Mesenchymal stem cell (in vitro differentiated cells and primary cell): ENCODE measurements at regions not wholly inside any gene's neighbourhood (a gene's known extent, or its start where the extent isn't known, plus 50 kb on each side); places are given as distances from the start of the nearest gene placed in this dataset.

Experiments
- DNase-seq: peaks from one replicate; pipeline ENCODE4 v3.0.0-alpha.2; 2013
- H2AFZ ChIP-seq: one replicate; pipeline ENCODE4 v1.6.1; 2013; ENCODE audit warnings: low read depth, mild to moderate bottlenecking, control low read depth, inconsistent platforms, low read length, moderate library complexity
- H2AK5ac ChIP-seq: 2 replicates; pipeline ENCODE4 v1.6.1; 2013; ENCODE audit warnings: low read length, moderate library complexity, mild to moderate bottlenecking, inconsistent platforms; ENCODE audit not compliant: severe bottlenecking
- H2BK120ac ChIP-seq: one replicate; pipeline ENCODE4 v1.6.1; 2013; ENCODE audit warnings: low read depth, mild to moderate bottlenecking, inconsistent platforms, low read length, moderate library complexity
- H2BK12ac ChIP-seq, 2 experiments: one replicate each; pipeline ENCODE4 v1.6.1; 2013; ENCODE audit warnings: inconsistent platforms in 2 of 2, low read length in 2 of 2, mild to moderate bottlenecking in 2 of 2, moderate library complexity in 2 of 2, control low read depth in 1 of 2
- H2BK15ac ChIP-seq: one replicate; pipeline ENCODE4 v1.6.1; 2013; ENCODE audit warnings: mild to moderate bottlenecking, low read depth, inconsistent platforms; ENCODE audit not compliant: poor library complexity, severe bottlenecking
- H2BK5ac ChIP-seq: 2 replicates; pipeline ENCODE4 v1.6.1; 2013; ENCODE audit warnings: low read depth, mild to moderate bottlenecking, low read length, control low read depth, inconsistent platforms; ENCODE audit not compliant: poor library complexity, severe bottlenecking
- H3K14ac ChIP-seq, 2 experiments: one replicate each; pipeline ENCODE4 v1.6.1; 2013; ENCODE audit warnings: inconsistent platforms in 2 of 2, low read length in 2 of 2, control low read depth in 1 of 2, mild to moderate bottlenecking in 1 of 2, moderate library complexity in 1 of 2
- H3K18ac ChIP-seq, 2 experiments: one replicate each; pipeline ENCODE4 v1.6.1; 2013; ENCODE audit warnings: inconsistent platforms in 2 of 2, low read length in 2 of 2, control low read depth in 1 of 2, low read depth in 1 of 2, mild to moderate bottlenecking in 1 of 2
- H3K23ac ChIP-seq, 2 experiments: one replicate each; pipeline ENCODE4 v1.6.1; 2013; ENCODE audit warnings: inconsistent platforms in 2 of 2, low read length in 2 of 2, mild to moderate bottlenecking in 2 of 2, moderate library complexity in 2 of 2, control low read depth in 1 of 2
- H3K27ac ChIP-seq: 2 replicates; pipeline ENCODE4 v1.5.1; 2013; ENCODE audit warnings: mild to moderate bottlenecking, moderate library complexity, low read length, control low read depth, inconsistent platforms; ENCODE audit not compliant: poor library complexity, severe bottlenecking
- H3K27me3 ChIP-seq, 2 experiments: 2 replicates each; pipeline versions ENCODE4 v1.6.1 to v1.7.0; 2013; ENCODE audit warnings: low read length in 2 of 2, mild to moderate bottlenecking in 2 of 2, moderate library complexity in 2 of 2, control low read depth in 1 of 2, inconsistent platforms in 1 of 2; ENCODE audit not compliant: control insufficient read depth in 1 of 2, insufficient read depth in 1 of 2
- H3K36me3 ChIP-seq, 2 experiments: 2 replicates each; pipeline versions ENCODE4 v1.6.1 to v1.7.0; 2013; ENCODE audit warnings: low read length in 2 of 2, control low read depth in 1 of 2, inconsistent platforms in 1 of 2, low read depth in 1 of 2, mild to moderate bottlenecking in 1 of 2; ENCODE audit not compliant: insufficient read depth in 2 of 2, control insufficient read depth in 1 of 2
- H3K4ac ChIP-seq, 2 experiments: one replicate each; pipeline ENCODE4 v1.6.1; 2013; ENCODE audit warnings: inconsistent platforms in 2 of 2, low read length in 2 of 2, mild to moderate bottlenecking in 2 of 2, moderate library complexity in 2 of 2, control low read depth in 1 of 2, low read depth in 1 of 2
- H3K4me1 ChIP-seq: 2 replicates; pipeline ENCODE4 v1.6.1; 2013; ENCODE audit warnings: low read depth, low read length, control low read depth; ENCODE audit not compliant: control insufficient read depth, insufficient read depth
- H3K4me2 ChIP-seq: 2 replicates; pipeline ENCODE4 v1.6.1; 2013; ENCODE audit warnings: low read length, mild to moderate bottlenecking, inconsistent platforms; ENCODE audit not compliant: poor library complexity, severe bottlenecking
- H3K4me3 ChIP-seq, 2 experiments: 2 replicates each; pipeline versions ENCODE4 v1.5.1 to v1.7.0; 2013; ENCODE audit warnings: low read length in 2 of 2, mild to moderate bottlenecking in 2 of 2, control low read depth in 1 of 2, low read depth in 1 of 2; ENCODE audit not compliant: insufficient read depth in 1 of 2
- H3K79me1 ChIP-seq: replicated peaks from 2 replicates; pipeline ENCODE4 v1.6.1; 2013; ENCODE audit warnings: mild to moderate bottlenecking, control low read depth, low read length, inconsistent platforms; ENCODE audit not compliant: poor library complexity, severe bottlenecking
- H3K9ac ChIP-seq: 2 replicates; pipeline ENCODE4 v1.7.0; 2013; ENCODE audit warnings: mild to moderate bottlenecking, low read length, moderate library complexity
- H3K9me3 ChIP-seq: 2 replicates; pipeline ENCODE4 v1.7.0; 2013; ENCODE audit warnings: mild to moderate bottlenecking, low read length; ENCODE audit not compliant: control insufficient read depth
- H4K8ac ChIP-seq: one replicate; pipeline ENCODE4 v1.6.1; 2013; ENCODE audit warnings: inconsistent platforms, mild to moderate bottlenecking, low read length, moderate library complexity
- H4K91ac ChIP-seq: one replicate; pipeline ENCODE4 v1.6.1; 2013; ENCODE audit warnings: mild to moderate bottlenecking, low read length, inconsistent platforms
- WGBS: methylation state at CpG from one replicate; pipeline ENCODE4 v1.1.7; 2013; ENCODE audit warnings: mixed read lengths; 5-methylcytosine and 5-hydroxymethylcytosine counted together

DNA sequence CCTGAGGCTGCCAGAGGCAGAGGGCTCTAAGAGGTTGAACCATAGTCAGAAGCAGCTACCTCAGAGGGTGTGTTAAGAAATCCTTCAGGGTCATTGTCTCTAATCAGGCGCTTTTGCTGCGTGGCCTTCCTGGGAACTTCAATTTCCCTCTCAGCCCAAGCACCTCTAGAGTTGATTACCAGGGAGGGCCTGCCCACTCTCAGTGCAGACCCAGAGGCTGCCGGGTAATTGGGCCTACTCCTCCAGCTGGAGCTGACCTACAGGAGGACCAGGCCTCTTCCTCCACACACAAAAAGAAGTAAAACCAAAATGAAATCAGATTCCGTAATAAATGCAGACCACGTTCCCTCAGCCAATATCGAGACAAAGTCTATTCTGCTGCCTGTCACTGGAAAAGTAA lies 305.0 kb upstream of the CCL2 start:
- no peak overlapping the region for H3K14ac ChIP-seq
- no peak overlapping the region for H3K4me2 ChIP-seq
- peaks cover 0 to 2% of the 10 kb centered on the region in 2 experiments for H3K27me3 ChIP-seq
- no peak overlapping the region for H2AFZ ChIP-seq
- WGBS: 78% methylated on average over 6 of the region's 6 CpGs
- DNase-seq: no peak
- H2BK120ac ChIP-seq: no peak overlapping the region
- H2BK5ac ChIP-seq: no peak overlapping the region
- no peak overlapping the region for H2BK15ac ChIP-seq
- no peak overlapping the region for H3K9ac ChIP-seq
- H4K91ac ChIP-seq: no peak overlapping the region
- H3K36me3 ChIP-seq: no peaks in the 10 kb centered on the region
- no peak overlapping the region for H4K8ac ChIP-seq
- H3K4me1 ChIP-seq: no peaks in the 10 kb centered on the region
- H3K4me3 ChIP-seq: no peak overlapping the region
- H2AK5ac ChIP-seq: no peak overlapping the region
- no peak overlapping the region for H3K27ac ChIP-seq
- no peak overlapping the region for H3K18ac ChIP-seq
- no peak overlapping the region for H3K23ac ChIP-seq
- no peaks in the 10 kb centered on the region for H3K79me1 ChIP-seq
- no peaks in the 10 kb centered on the region for H3K9me3 ChIP-seq
- H2BK12ac ChIP-seq: no peak overlapping the region
- H3K4ac ChIP-seq: no peak overlapping the region

DNA sequence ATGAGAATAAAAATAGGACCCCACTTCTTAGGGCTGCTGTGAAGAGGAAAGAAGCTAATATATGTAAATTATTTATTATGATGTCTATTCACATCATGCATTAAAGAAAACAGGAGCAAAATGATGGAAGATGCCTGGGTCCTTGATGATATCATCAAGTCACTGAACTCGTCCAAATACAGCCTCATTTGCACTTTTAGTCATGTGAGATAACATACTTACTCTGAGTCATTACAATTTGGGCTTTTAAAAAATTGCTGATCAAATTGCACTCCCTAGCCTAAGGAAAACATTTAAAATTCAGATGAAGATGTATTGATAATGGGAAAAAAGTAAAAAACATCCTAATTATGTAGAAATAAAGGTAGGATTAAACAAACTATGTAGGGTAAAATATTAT lies 302.7 kb upstream of the CCL2 start:
- Histone ChIP-seq H3K27me3 (peaks cover 0 to 2% of the 10 kb centered on the region in 2 experiments), H4K91ac (no peak overlapping the region), H3K36me3 (no peaks in the 10 kb centered on the region), H3K4ac (no peak overlapping the region), H2BK5ac (no peak overlapping the region), H3K79me1 (no peaks in the 10 kb centered on the region), H4K8ac (no peak overlapping the region), H3K18ac (no peak overlapping the region), H3K4me2 (no peak overlapping the region), H3K9ac (no peak overlapping the region), H3K4me1 (no peaks in the 10 kb centered on the region), H3K23ac (no peak overlapping the region), H3K27ac (no peak overlapping the region), H2BK12ac (no peak overlapping the region), H2BK120ac (no peak overlapping the region), H3K14ac (no peak overlapping the region), H3K9me3 (no peaks in the 10 kb centered on the region), H3K4me3 (no peak overlapping the region), H2AFZ (no peak overlapping the region), H2BK15ac (no peak overlapping the region), H2AK5ac (no peak overlapping the region)
- no peak for DNase-seq
- WGBS: 43% methylated on average over 1 of the region's 1 CpG

DNA sequence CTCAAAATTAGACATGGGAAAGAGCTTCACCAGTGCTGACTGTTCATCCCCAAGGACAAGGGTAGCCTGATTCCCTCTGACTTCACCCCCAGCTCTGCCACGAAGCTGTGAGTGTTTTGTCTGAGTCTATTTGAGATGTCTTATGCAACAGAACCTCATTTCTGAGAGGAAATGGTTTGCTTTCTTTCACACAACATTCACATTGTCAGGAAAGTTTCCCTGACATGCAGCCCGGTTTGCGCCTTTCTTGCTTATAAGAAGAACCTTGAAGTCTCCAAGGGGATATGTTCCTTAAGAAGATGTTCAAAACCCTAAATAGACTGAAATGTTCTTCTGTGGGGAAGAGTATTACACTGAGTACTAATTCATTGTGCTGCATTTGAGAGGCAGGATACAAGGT lies 300.5 kb upstream of the CCL2 start:
- H2BK12ac ChIP-seq: no peak overlapping the region

DNA sequence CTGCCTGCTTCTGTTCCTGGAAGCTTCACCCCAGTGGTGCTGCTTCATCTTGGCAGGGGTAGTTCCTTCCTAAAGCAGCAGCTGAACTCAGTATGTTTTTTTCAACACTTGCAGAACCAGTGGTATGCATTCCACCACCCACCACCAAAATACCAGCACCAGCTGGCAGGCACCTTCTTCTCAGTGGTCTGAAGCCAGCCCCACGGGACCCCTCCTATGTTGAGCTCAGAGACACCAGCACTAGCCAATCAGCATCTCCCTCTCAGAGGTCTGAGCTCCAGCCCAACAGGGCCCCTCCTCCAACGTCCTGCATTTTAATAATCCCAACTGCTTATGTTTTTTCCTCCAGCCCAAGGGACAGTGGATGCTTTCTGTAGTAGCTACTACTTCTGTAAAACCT lies 299.6 kb upstream of the CCL2 start:
- Histone ChIP-seq H3K4me2 (no peak overlapping the region), H3K4me1 (no peaks in the 10 kb centered on the region), H4K8ac (no peak overlapping the region), H2BK15ac (no peak overlapping the region), H2BK120ac (no peak overlapping the region), H3K27ac (no peak overlapping the region), H2AFZ (no peak overlapping the region), H3K23ac (no peak overlapping the region), H3K27me3 (no peaks in the 10 kb centered on the region), H3K14ac (no peak overlapping the region), H3K79me1 (no peaks in the 10 kb centered on the region), H3K4me3 (no peak overlapping the region), H3K36me3 (no peaks in the 10 kb centered on the region), H4K91ac (no peak overlapping the region), H2BK5ac (no peak overlapping the region), H3K4ac (no peak overlapping the region), H3K18ac (no peak overlapping the region), H3K9ac (no peak overlapping the region), H2AK5ac (no peak overlapping the region), H2BK12ac (no peak overlapping the region), H3K9me3 (peaks cover 9% of the 10 kb centered on the region)
- WGBS: 26% methylated on average over 2 of the region's 2 CpGs
- no peak for DNase-seq

More for the DNA sequence above, 300.5 kb upstream of the CCL2 start:
- Histone ChIP-seq H3K4me1 (no peaks in the 10 kb centered on the region), H2BK120ac (no peak overlapping the region), H3K14ac (no peak overlapping the region), H2AK5ac (no peak overlapping the region), H3K4me2 (no peak overlapping the region), H2BK15ac (no peak overlapping the region), H3K36me3 (no peaks in the 10 kb centered on the region), H2AFZ (no peak overlapping the region), H3K9me3 (peaks cover 6% of the 10 kb centered on the region), H3K4me3 (no peak overlapping the region), H3K23ac (no peak overlapping the region), H2BK5ac (no peak overlapping the region), H4K8ac (no peak overlapping the region), H3K9ac (no peak overlapping the region), H3K27me3 (no peaks in the 10 kb centered on the region), H3K4ac (no peak overlapping the region), H3K79me1 (no peaks in the 10 kb centered on the region), H3K27ac (no peak overlapping the region), H3K18ac (no peak overlapping the region), H4K91ac (no peak overlapping the region)
- DNase-seq: no peak
- WGBS: 94% methylated on average over 2 of the region's 3 CpGs
